ENCODE measurements at regions not wholly inside any gene's neighbourhood (a gene's known extent, or its start where the extent isn't known, plus 50 kb on each side); places are given as distances from the start of the nearest gene placed in this dataset.

- no peaks in the 10 kb centered on the region for H3K27me3 Mint-ChIP-seq
- Histone ChIP-seq H3K4me3 (ENCODE audit: low read length) (no peak overlapping the region), H3K4me1 (ENCODE audit: insufficient read depth, low read length) (no peaks in the 10 kb centered on the region), H3K36me3 (ENCODE audit: insufficient read depth, low read length) (no peaks in the 10 kb centered on the region), H3K27me3 (ENCODE audit: control insufficient read depth in 1 of 2, insufficient read depth in 2 of 2, low read length in 2 of 2) (no peaks in the 10 kb centered on the region), H3K9me3 (ENCODE audit: control insufficient read depth in 1 of 2, insufficient read depth in 1 of 2, low read length in 2 of 2) (peaks cover 0 to 7% of the 10 kb centered on the region in 2 experiments), H3K27ac (ENCODE audit: low read depth in 1 of 2, low read length in 2 of 2) (no peak overlapping the region)
- H3K4me3 Mint-ChIP-seq, result no peak overlapping the region
- intact Hi-C loops (cut with DNase I, micrococcal nuclease), result no loop called here
- H3K9me3 Mint-ChIP-seq, result peaks cover 9% of the 10 kb centered on the region
- CTCF ChIA-PET, result no interaction called here
- no peak for DNase-seq
- no peaks in the 10 kb centered on the region for H3K4me1 Mint-ChIP-seq (ENCODE audit: low read depth)
- H3K36me3 Mint-ChIP-seq (ENCODE audit: low read depth), result no peaks in the 10 kb centered on the region
- TF ChIP-seq CTCF (IDR thresholded peaks at IDR 0.05), result no peak
- POLR2A ChIA-PET, result no interaction called here
- ATAC-seq (ENCODE audit: poor library complexity), result no peak
- no peak overlapping the region for H3K27ac Mint-ChIP-seq
Observed at GRCh38 chr2:79389481-79389880, 123.4 kb upstream of the CTNNA2 start.

GRCh38 chr2:79388024-79388423 is 124.8 kb upstream of the CTNNA2 start:
- Mint-ChIP-seq H3K4me3 (no peak overlapping the region), H3K27me3 (no peaks in the 10 kb centered on the region), H3K9me3 (peaks cover 7% of the 10 kb centered on the region), H3K4me1 (ENCODE audit: low read depth) (no peaks in the 10 kb centered on the region), H3K27ac (no peak overlapping the region), H3K36me3 (ENCODE audit: low read depth) (no peaks in the 10 kb centered on the region)
- Histone ChIP-seq H3K4me3 (ENCODE audit: low read length) (no peak overlapping the region), H3K4me1 (ENCODE audit: insufficient read depth, low read length) (no peaks in the 10 kb centered on the region), H3K27ac (ENCODE audit: low read depth in 1 of 2, low read length in 2 of 2) (no peak overlapping the region), H3K27me3 (ENCODE audit: control insufficient read depth in 1 of 2, insufficient read depth in 2 of 2, low read length in 2 of 2) (no peaks in the 10 kb centered on the region), H3K36me3 (ENCODE audit: insufficient read depth, low read length) (no peaks in the 10 kb centered on the region), H3K9me3 (ENCODE audit: control insufficient read depth in 1 of 2, insufficient read depth in 1 of 2, low read length in 2 of 2) (peaks cover 0 to 3% of the 10 kb centered on the region in 2 experiments)
- TF ChIP-seq CTCF (IDR thresholded peaks at IDR 0.05), result no peak
- DNase-seq, result no peak
- CTCF ChIA-PET, result no interaction called here
- ATAC-seq (ENCODE audit: poor library complexity), result no peak
- POLR2A ChIA-PET, result no interaction called here
- intact Hi-C loops (cut with DNase I, micrococcal nuclease), result no loop called here

GRCh38 chr2:79387431-79387830 is 125.4 kb upstream of the CTNNA2 start:
- CTCF ChIA-PET, result no interaction called here
- Mint-ChIP-seq H3K36me3 (ENCODE audit: low read depth) (no peaks in the 10 kb centered on the region), H3K4me3 (no peak overlapping the region), H3K27ac (no peak overlapping the region), H3K4me1 (ENCODE audit: low read depth) (no peaks in the 10 kb centered on the region), H3K9me3 (peaks cover 4% of the 10 kb centered on the region), H3K27me3 (no peaks in the 10 kb centered on the region)
- no peak for DNase-seq
- intact Hi-C loops (cut with DNase I, micrococcal nuclease), result no loop called here
- POLR2A ChIA-PET, result no interaction called here
- TF ChIP-seq CTCF (IDR thresholded peaks at IDR 0.05), result no peak
- peaks cover 0 to 7% of the 10 kb centered on the region in 2 experiments for H3K9me3 ChIP-seq (ENCODE audit: control insufficient read depth in 1 of 2, insufficient read depth in 1 of 2, low read length in 2 of 2)
- H3K36me3 ChIP-seq (ENCODE audit: insufficient read depth, low read length), result no peaks in the 10 kb centered on the region
- H3K27me3 ChIP-seq (ENCODE audit: control insufficient read depth in 1 of 2, insufficient read depth in 2 of 2, low read length in 2 of 2), result no peaks in the 10 kb centered on the region
- H3K27ac ChIP-seq (ENCODE audit: low read depth in 1 of 2, low read length in 2 of 2), result no peak overlapping the region
- H3K4me3 ChIP-seq (ENCODE audit: low read length), result no peak overlapping the region
- no peaks in the 10 kb centered on the region for H3K4me1 ChIP-seq (ENCODE audit: insufficient read depth, low read length)
- ATAC-seq (ENCODE audit: poor library complexity), result no peak
